Bronchial epithelial cell (primary cell): ENCODE measurements at regions not wholly inside any gene's neighbourhood (a gene's known extent, or its start where the extent isn't known, plus 50 kb on each side); places are given as distances from the start of the nearest gene placed in this dataset.

Source experiments
- DNase-seq: peaks from one replicate; pipeline ENCODE4 v3.0.0-alpha.2; 2010; ENCODE audit warnings: low read depth
- FAIRE-seq: peaks from 2 replicates; lab custom pipeline; 2011; peaks lifted over from hg19 to GRCh38; lab: Jason Lieb, UNC
- H3K27me3 ChIP-seq: 2 replicates; pipeline ENCODE4 v1.5.1; 2011; ENCODE audit warnings: low read length; ENCODE audit not compliant: control insufficient read depth, insufficient read depth
- H3K36me3 ChIP-seq: 2 replicates; pipeline ENCODE4 v1.5.1; 2011; ENCODE audit warnings: low read length; ENCODE audit not compliant: control insufficient read depth, insufficient read depth
- H3K4me3 ChIP-seq: 2 replicates; pipeline ENCODE4 v1.5.1; 2011; ENCODE audit warnings: mild to moderate bottlenecking, low read depth, low read length, control low read depth
- TF ChIP-seq, protein P1 (sequence below): IDR thresholded peaks from 2 replicates; pipeline ENCODE4 v1.5.1; 2011; ENCODE audit warnings: mild to moderate bottlenecking, moderate library complexity, low read length, control low read depth, inconsistent platforms; ENCODE audit not compliant: insufficient read depth, severe bottlenecking

DNA sequence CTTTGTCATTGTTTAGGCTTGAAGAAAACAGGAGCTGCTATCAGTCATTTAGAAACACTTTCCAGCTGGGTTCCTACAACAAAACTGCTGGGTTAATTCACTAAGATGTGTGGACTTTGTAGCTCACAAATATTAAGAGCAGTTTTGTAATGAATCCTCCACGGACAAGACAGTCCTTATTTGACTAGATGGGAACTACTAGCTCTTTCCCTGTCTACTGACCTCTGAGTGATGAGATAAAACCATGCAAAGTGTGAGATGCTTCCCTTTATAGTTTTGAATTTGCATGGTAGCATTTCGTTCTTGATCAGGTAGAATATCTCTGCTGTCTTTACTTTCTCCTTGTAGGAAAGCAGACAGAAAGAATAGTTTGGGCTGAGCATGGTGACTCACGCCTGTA is 72.9 kb upstream of the STXBP6 start:
- TF ChIP-seq, protein P1, sequence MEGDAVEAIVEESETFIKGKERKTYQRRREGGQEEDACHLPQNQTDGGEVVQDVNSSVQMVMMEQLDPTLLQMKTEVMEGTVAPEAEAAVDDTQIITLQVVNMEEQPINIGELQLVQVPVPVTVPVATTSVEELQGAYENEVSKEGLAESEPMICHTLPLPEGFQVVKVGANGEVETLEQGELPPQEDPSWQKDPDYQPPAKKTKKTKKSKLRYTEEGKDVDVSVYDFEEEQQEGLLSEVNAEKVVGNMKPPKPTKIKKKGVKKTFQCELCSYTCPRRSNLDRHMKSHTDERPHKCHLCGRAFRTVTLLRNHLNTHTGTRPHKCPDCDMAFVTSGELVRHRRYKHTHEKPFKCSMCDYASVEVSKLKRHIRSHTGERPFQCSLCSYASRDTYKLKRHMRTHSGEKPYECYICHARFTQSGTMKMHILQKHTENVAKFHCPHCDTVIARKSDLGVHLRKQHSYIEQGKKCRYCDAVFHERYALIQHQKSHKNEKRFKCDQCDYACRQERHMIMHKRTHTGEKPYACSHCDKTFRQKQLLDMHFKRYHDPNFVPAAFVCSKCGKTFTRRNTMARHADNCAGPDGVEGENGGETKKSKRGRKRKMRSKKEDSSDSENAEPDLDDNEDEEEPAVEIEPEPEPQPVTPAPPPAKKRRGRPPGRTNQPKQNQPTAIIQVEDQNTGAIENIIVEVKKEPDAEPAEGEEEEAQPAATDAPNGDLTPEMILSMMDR = no peak
- H3K36me3 ChIP-seq = no peaks in the 10 kb centered on the region
- no peak for FAIRE-seq
- H3K4me3 ChIP-seq = no peak overlapping the region
- DNase-seq = no peak
- no peaks in the 10 kb centered on the region for H3K27me3 ChIP-seq

DNA sequence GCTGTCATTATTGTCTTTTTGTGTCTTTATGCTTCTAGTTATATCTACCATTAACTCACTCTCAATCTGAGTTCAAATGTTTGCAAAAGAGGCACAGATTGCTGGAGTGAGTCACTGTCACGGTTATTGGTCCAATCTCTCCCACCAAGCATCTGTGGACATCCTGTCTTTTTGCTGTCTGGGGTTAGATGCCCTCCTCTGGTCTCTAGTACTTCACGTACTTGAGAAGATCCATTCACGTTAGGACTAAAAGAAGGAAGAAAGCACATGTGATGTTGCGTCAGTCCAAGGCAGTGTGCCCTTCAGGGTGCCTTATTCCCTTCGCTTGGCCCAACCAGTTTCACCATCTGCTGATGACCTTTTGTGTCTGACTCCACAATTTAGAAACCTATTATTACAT is 72.3 kb upstream of the STXBP6 start:
- no peaks in the 10 kb centered on the region for H3K36me3 ChIP-seq
- TF ChIP-seq, protein P1 = no peak
- FAIRE-seq (no peak), DNase-seq (no peak)
- no peaks in the 10 kb centered on the region for H3K27me3 ChIP-seq
- no peak overlapping the region for H3K4me3 ChIP-seq

DNA sequence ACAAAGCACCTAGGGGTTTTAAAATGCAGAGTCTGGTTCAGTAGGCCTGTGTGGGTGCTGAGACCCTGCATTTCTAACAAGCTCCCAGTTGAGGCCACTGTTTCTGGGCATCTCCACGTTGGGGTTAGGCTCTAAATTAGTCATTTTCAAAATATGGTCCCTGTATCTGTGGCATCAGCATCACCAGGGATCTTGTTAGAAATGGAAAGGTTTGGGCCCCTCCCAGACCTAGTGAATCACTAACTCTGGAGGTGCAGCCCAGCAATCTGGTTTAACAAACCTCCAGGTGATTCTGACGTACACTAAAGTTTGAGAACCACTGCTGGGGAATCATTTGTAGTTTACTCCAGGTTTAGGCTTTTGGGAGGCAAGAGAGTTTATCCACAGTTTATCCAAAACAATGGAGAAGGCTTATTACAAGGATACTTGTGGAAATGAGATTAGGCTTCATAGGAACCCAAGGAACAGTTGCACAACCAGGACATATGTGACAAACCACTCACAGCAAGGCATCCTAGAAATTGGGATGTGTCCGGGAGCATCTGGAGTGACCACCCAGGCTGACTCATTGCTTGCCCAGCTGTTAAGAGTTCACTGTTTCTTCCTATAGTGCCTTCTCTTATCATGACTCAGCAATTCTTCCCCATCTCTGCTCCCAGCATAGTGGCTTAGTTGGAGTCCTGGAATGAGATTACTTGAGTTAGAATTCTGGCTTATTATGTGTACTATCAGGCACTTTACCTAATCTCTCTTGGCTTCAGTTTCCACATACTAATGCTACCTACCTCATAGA is 71.6 kb upstream of the STXBP6 start:
- FAIRE-seq (peak; percentile 18), DNase-seq (peak; percentile 21)
- H3K27me3 ChIP-seq = no peaks in the 10 kb centered on the region
- H3K36me3 ChIP-seq = no peaks in the 10 kb centered on the region
- H3K4me3 ChIP-seq = no peak overlapping the region
- TF ChIP-seq, protein P1 = no peak

DNA sequence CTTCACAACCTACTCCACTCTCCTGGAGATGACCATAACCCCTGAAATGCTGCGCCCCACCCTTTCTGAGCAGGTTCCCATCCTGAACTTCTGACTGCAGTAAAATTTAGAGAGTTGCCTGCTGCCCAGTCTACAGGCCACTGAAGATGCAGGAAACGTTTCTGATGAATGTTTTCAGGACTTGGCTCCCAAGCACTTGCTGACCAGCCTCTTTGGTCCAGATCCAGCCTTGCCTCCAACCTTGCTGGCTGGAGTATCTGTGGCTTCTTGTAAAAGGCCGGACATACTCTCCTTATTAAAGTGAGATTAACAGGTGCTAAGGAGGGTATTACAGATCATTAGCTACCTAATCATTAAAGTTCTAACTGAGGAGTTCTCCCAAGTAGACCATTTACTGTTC is 70.3 kb upstream of the STXBP6 start:
- FAIRE-seq (no peak), DNase-seq (no peak)
- Histone ChIP-seq H3K36me3 (no peaks in the 10 kb centered on the region), H3K27me3 (no peaks in the 10 kb centered on the region), H3K4me3 (no peak overlapping the region)
- TF ChIP-seq, protein P1 = no peak

DNA sequence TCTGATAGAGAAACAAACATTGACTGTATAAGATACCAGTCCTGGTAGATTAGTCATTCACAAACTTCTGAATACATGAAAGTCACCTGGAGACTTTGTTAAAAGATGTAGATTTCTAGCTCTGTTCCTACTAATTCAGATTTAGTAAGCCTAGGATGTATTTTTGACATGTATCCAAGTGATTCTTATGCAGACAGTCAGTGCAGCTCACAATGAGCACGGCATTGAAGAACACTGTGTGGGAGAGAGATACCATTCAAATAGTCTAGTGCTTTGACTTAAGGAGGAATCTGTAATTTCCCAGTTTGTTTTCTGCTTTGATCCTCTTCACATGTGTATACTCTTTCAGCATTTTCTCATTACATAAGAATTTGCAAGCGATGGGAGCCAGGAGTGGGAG is 68.7 kb upstream of the STXBP6 start:
- Histone ChIP-seq H3K4me3 (no peak overlapping the region), H3K36me3 (no peaks in the 10 kb centered on the region), H3K27me3 (no peaks in the 10 kb centered on the region)
- FAIRE-seq (no peak), DNase-seq (no peak)
- TF ChIP-seq, protein P1 = no peak

DNA sequence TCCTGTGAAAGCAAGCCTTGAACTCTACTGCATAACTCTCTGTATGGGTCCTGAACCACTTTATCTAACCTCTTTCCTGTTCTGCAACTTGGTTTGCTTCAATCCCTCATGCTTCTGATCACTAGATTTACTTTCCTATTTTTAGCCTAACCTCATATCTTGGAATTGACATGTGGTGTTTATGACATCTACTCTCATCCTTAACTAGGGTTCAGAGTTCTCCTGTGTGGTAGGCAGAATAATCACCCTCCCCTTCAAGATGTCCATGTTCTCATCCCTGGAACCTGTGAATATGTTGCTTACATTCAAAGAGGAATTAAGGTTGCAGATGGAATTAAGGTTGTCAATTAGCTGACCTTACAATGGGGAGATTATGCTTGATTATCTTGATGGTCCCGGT is 67.4 kb upstream of the STXBP6 start:
- H3K36me3 ChIP-seq = no peaks in the 10 kb centered on the region
- TF ChIP-seq, protein P1 = no peak
- no peak for DNase-seq
- no peak for FAIRE-seq
- H3K27me3 ChIP-seq = no peaks in the 10 kb centered on the region
- H3K4me3 ChIP-seq = no peak overlapping the region
